PC-3 (cell line): ENCODE measurements at regions not wholly inside any gene's neighbourhood (a gene's known extent, or its start where the extent isn't known, plus 50 kb on each side); places are given as distances from the start of the nearest gene placed in this dataset.

Experiments
- CTCF ChIP-seq: fragments of 300-600 bp; sonication (generic); conservative IDR thresholded peaks from 2 replicates; pipeline ENCODE4 v1.5.1; 2017; ENCODE audit warnings: antibody characterized with exemption, low read depth, mild to moderate bottlenecking, low read length
- EZH2 ChIP-seq: fragments of 300-600 bp; sonication (generic); IDR thresholded peaks from one replicate; pipeline ENCODE4 v1.6.1; 2017; ENCODE audit warnings: antibody characterized with exemption, mild to moderate bottlenecking, low read length; ENCODE audit not compliant: unreplicated experiment
- EZH2phosphoT487 ChIP-seq: fragments of 300-600 bp; sonication (generic); IDR thresholded peaks from 2 replicates; pipeline ENCODE4 v1.6.1; 2018; ENCODE audit warnings: mild to moderate bottlenecking, antibody characterized with exemption, low read length, borderline replicate concordance

GRCh38 chr15:53046153-53046790, 256.1 kb upstream of the ONECUT1 start:
- no peak for TF ChIP-seq CTCF
- TF ChIP-seq EZH2: no peak
- no peak for TF ChIP-seq EZH2phosphoT487
